Neural progenitor cell (in vitro differentiated cells): ENCODE measurements at regions not wholly inside any gene's neighbourhood (a gene's known extent, or its start where the extent isn't known, plus 50 kb on each side); places are given as distances from the start of the nearest gene placed in this dataset.

Experiments used
- DNase-seq: peaks from one replicate; pipeline ENCODE4 v3.0.0-alpha.2; 2016; ENCODE audit warnings: low spot score
- H2AFZ ChIP-seq: fragments of 200-600 bp; sonication (generic); replicated peaks from 2 replicates; pipeline ENCODE4 v1.6.1; 2016; ENCODE audit warnings: antibody characterized with exemption
- H3F3A ChIP-seq: fragments of 200-600 bp; sonication (generic); 2 replicates; pipeline ENCODE4 v1.6.1; 2016; ENCODE audit warnings: antibody characterized with exemption, low read depth
- H3K27ac ChIP-seq: fragments of 200-600 bp; sonication (generic); 2 replicates; pipeline ENCODE4 v1.5.1; 2016; ENCODE audit warnings: mild to moderate bottlenecking
- H3K27me3 ChIP-seq: fragments of 200-600 bp; sonication (generic); 2 replicates; pipeline ENCODE4 v1.6.1; 2016; ENCODE audit warnings: mild to moderate bottlenecking, moderate library complexity
- H3K36me3 ChIP-seq: fragments of 200-600 bp; sonication (generic); 2 replicates; pipeline ENCODE4 v1.5.1; 2016
- H3K4me1 ChIP-seq: fragments of 200-600 bp; sonication (generic); 2 replicates; pipeline ENCODE4 v1.6.1; 2016; ENCODE audit warnings: mixed run types
- H3K4me2 ChIP-seq: fragments of 200-600 bp; sonication (generic); 2 replicates; pipeline ENCODE4 v1.6.1; 2016
- H3K4me3 ChIP-seq: fragments of 200-600 bp; sonication (generic); 2 replicates; pipeline ENCODE4 v1.5.1; 2016
- H3K79me2 ChIP-seq: fragments of 200-600 bp; sonication (generic); 2 replicates; pipeline ENCODE4 v1.6.1; 2016; ENCODE audit warnings: low read depth
- H3K9ac ChIP-seq: fragments of 200-600 bp; sonication (generic); 2 replicates; pipeline ENCODE4 v1.6.1; 2016
- H3K9me3 ChIP-seq: fragments of 200-600 bp; sonication (generic); 2 replicates; pipeline ENCODE4 v1.5.1; 2016; ENCODE audit warnings: low read depth
- H4K20me1 ChIP-seq: fragments of 200-600 bp; sonication (generic); 2 replicates; pipeline ENCODE4 v1.6.1; 2016; ENCODE audit warnings: low read depth
- H3K27ac Mint-ChIP-seq: 3 replicates; pipeline ENCODE4 v1.8.0; 2021; ENCODE audit warnings: mixed read lengths
- H3K27me3 Mint-ChIP-seq: 2 replicates; pipeline ENCODE4 v1.8.0; 2022; ENCODE audit warnings: low read depth, mild to moderate bottlenecking, inconsistent platforms, moderate library complexity, mixed read lengths; ENCODE audit not compliant: insufficient read depth
- H3K36me3 Mint-ChIP-seq: 3 replicates; pipeline ENCODE4 v1.8.0; 2021; ENCODE audit warnings: mixed read lengths
- H3K4me1 Mint-ChIP-seq: 3 replicates; pipeline ENCODE4 v1.8.0; 2021; ENCODE audit warnings: mixed read lengths
- H3K4me3 Mint-ChIP-seq: 3 replicates; pipeline ENCODE4 v1.8.0; 2021; ENCODE audit warnings: mild to moderate bottlenecking, moderate library complexity, mixed read lengths
- H3K9me3 Mint-ChIP-seq: 3 replicates; pipeline ENCODE4 v1.8.0; 2020; ENCODE audit warnings: mixed read lengths
- CTCF ChIP-seq: fragments of 200-600 bp; sonication (generic); IDR thresholded peaks from 2 replicates; pipeline ENCODE4 v1.5.1; 2017; ENCODE audit warnings: antibody characterized with exemption, mild to moderate bottlenecking
- EZH2 ChIP-seq: fragments of 200-600 bp; sonication (generic); IDR thresholded peaks from 2 replicates; pipeline ENCODE4 v1.6.1; 2017; ENCODE audit warnings: antibody characterized with exemption, mild to moderate bottlenecking, moderate library complexity
- EZH2phosphoT487 ChIP-seq: fragments of 200-600 bp; sonication (generic); IDR thresholded peaks from 2 replicates; pipeline ENCODE4 v1.6.1; 2017; ENCODE audit warnings: antibody characterized with exemption

DNA sequence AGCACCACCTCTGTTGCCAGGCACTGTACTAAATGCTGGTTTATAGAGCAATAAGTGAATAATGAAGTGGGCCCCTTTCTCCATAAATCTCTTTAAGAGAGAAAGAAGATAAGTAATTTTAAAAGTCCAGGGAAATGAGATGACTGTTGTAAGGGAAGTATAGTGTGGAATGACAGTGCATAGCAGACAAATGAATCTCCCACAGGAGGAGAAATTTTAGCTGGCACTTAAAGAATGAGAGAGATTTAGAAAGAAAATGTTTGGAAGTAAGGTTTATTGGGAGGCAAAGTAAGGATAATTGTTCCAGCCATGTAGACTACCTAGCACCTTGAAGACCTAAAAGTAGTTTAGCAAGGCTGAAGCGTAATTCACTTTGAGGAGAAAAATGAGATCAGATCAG lies 1081.1 kb upstream of the PABPC4L start:
- H3F3A ChIP-seq, result no peaks in the 10 kb centered on the region
- no peak overlapping the region for H3K4me3 ChIP-seq
- TF ChIP-seq EZH2phosphoT487 (no peak), CTCF (no peak), EZH2 (no peak)
- no peak overlapping the region for H3K4me2 ChIP-seq
- H2AFZ ChIP-seq, result no peak overlapping the region
- DNase-seq, result no peak
- Mint-ChIP-seq H3K27ac (no peak overlapping the region), H3K9me3 (no peaks in the 10 kb centered on the region), H3K27me3 (no peaks in the 10 kb centered on the region), H3K4me3 (no peak overlapping the region), H3K4me1 (no peaks in the 10 kb centered on the region), H3K36me3 (no peaks in the 10 kb centered on the region)
- no peak overlapping the region for H3K27ac ChIP-seq
- no peaks in the 10 kb centered on the region for H3K27me3 ChIP-seq
- H3K4me1 ChIP-seq, result peaks cover 4% of the 10 kb centered on the region
- H3K79me2 ChIP-seq, result no peaks in the 10 kb centered on the region
- H3K9ac ChIP-seq, result no peak overlapping the region
- H3K9me3 ChIP-seq, result no peaks in the 10 kb centered on the region
- H4K20me1 ChIP-seq, result no peaks in the 10 kb centered on the region
- no peaks in the 10 kb centered on the region for H3K36me3 ChIP-seq

GRCh38 chr4:135281230-135281629 lies 1079.6 kb upstream of the PABPC4L start:
- no peak overlapping the region for H3K9ac ChIP-seq
- no peaks in the 10 kb centered on the region for H3K9me3 ChIP-seq
- Mint-ChIP-seq H3K4me1 (no peaks in the 10 kb centered on the region), H3K9me3 (no peaks in the 10 kb centered on the region), H3K36me3 (no peaks in the 10 kb centered on the region), H3K27me3 (no peaks in the 10 kb centered on the region), H3K4me3 (no peak overlapping the region), H3K27ac (no peak overlapping the region)
- peaks cover 4% of the 10 kb centered on the region for H3K4me1 ChIP-seq
- no peaks in the 10 kb centered on the region for H3F3A ChIP-seq
- no peaks in the 10 kb centered on the region for H3K27me3 ChIP-seq
- no peak overlapping the region for H3K27ac ChIP-seq
- DNase-seq, result no peak
- H3K4me2 ChIP-seq, result no peak overlapping the region
- no peak for TF ChIP-seq EZH2
- no peak for TF ChIP-seq CTCF
- TF ChIP-seq EZH2phosphoT487, result no peak
- no peaks in the 10 kb centered on the region for H4K20me1 ChIP-seq
- H3K79me2 ChIP-seq, result no peaks in the 10 kb centered on the region
- no peaks in the 10 kb centered on the region for H3K36me3 ChIP-seq
- H3K4me3 ChIP-seq, result no peak overlapping the region
- no peak overlapping the region for H2AFZ ChIP-seq

DNA sequence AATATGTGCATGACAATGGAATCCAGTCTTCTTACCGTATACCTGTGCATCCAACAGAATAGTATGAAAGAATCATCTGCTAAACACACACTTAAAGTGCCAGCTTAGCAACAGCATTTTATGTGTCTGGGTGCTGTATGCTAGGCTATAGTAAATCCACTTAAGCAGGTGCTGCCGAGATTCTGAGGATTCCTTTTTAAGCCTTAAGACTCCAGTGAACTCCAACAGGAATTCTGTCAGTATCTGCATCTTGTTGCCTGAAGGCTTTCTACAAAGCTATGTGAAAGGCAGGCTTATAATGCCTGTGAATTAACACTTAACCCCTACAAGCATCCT lies 1076.4 kb upstream of the PABPC4L start:
- DNase-seq, result peak; percentile 55
- Histone ChIP-seq H3K36me3 (no peaks in the 10 kb centered on the region), H3K4me1 (peaks cover 4% of the 10 kb centered on the region), H3F3A (no peaks in the 10 kb centered on the region), H3K9me3 (no peaks in the 10 kb centered on the region), H3K9ac (no peak overlapping the region), H3K79me2 (no peaks in the 10 kb centered on the region), H3K4me2 (no peak overlapping the region), H4K20me1 (no peaks in the 10 kb centered on the region), H3K4me3 (no peak overlapping the region), H2AFZ (no peak overlapping the region), H3K27ac (no peak overlapping the region), H3K27me3 (no peaks in the 10 kb centered on the region)
- H3K27me3 Mint-ChIP-seq, result no peaks in the 10 kb centered on the region
- no peaks in the 10 kb centered on the region for H3K4me1 Mint-ChIP-seq
- H3K36me3 Mint-ChIP-seq, result no peaks in the 10 kb centered on the region
- no peak overlapping the region for H3K27ac Mint-ChIP-seq
- H3K4me3 Mint-ChIP-seq, result no peak overlapping the region
- H3K9me3 Mint-ChIP-seq, result no peaks in the 10 kb centered on the region
- no peak for TF ChIP-seq EZH2
- no peak for TF ChIP-seq EZH2phosphoT487
- no peak for TF ChIP-seq CTCF
